GM19372 (cell line): ENCODE measurements at regions not wholly inside any gene's neighbourhood (a gene's known extent, or its start where the extent isn't known, plus 50 kb on each side); places are given as distances from the start of the nearest gene placed in this dataset.
"Not testable (repeated sequence)": the region's sequence is repeated elsewhere in the genome, so short reads cannot be mapped to it uniquely, and the experiment has no call there.

Source experiments
- ATAC-seq: cut with Tn5 transposase; IDR thresholded peaks from one replicate; pipeline ENCODE4 v1.9.1; 2021; ENCODE audit warnings: mild to moderate bottlenecking, low read depth, moderate library complexity; ENCODE audit not compliant: unreplicated experiment

GRCh38 chr6:10193321-10193720, 221.6 kb downstream of the TFAP2A start:
- ATAC-seq = no peak

- ATAC-seq = no peak
Observed at GRCh38 chr6:10190042-10190441, 224.8 kb downstream of the TFAP2A start.

- no peak for ATAC-seq
Observed at GRCh38 chr6:10184371-10185227, 230.3 kb downstream of the TFAP2A start.

GRCh38 chr6:10180138-10181074, 234.5 kb downstream of the TFAP2A start:
- no peak for ATAC-seq

- no peak for ATAC-seq
Observed at GRCh38 chr6:10177704-10178103, 237.2 kb downstream of the TFAP2A start.

GRCh38 chr6:10175362-10175761, 239.5 kb downstream of the TFAP2A start:
- no peak for ATAC-seq

GRCh38 chr6:10174761-10175160, 240.1 kb downstream of the TFAP2A start:
- no peak for ATAC-seq

GRCh38 chr6:10174056-10174455, 240.8 kb downstream of the TFAP2A start:
- ATAC-seq = no peak

GRCh38 chr6:10171706-10172105, 243.2 kb downstream of the TFAP2A start:
- not testable (repeated sequence) for ATAC-seq

- no peak for ATAC-seq
Observed at GRCh38 chr6:10170816-10171215, 244.1 kb downstream of the TFAP2A start.

GRCh38 chr6:10166031-10166430, 248.8 kb downstream of the TFAP2A start:
- no peak for ATAC-seq

- ATAC-seq = no peak
Observed at GRCh38 chr6:10163203-10163962, 251.5 kb downstream of the TFAP2A start.

GRCh38 chr6:10156875-10157274, 258.0 kb downstream of the TFAP2A start:
- no peak for ATAC-seq

- no peak for ATAC-seq
Observed at GRCh38 chr6:10154251-10154650, 260.6 kb downstream of the TFAP2A start.

GRCh38 chr6:10151144-10151915, 263.5 kb downstream of the TFAP2A start:
- no peak for ATAC-seq

- no peak for ATAC-seq
Observed at GRCh38 chr6:10149603-10150002, 265.3 kb downstream of the TFAP2A start.

- ATAC-seq = peak; percentile 96
Observed at GRCh38 chr6:10146715-10147451, 268.0 kb downstream of the TFAP2A start.

GRCh38 chr6:10144772-10145171, 270.1 kb downstream of the TFAP2A start:
- no peak for ATAC-seq

GRCh38 chr6:10141746-10142443, 273.0 kb downstream of the TFAP2A start:
- no peak for ATAC-seq
